Mesendoderm (in vitro differentiated cells): ENCODE measurements at regions not wholly inside any gene's neighbourhood (a gene's known extent, or its start where the extent isn't known, plus 50 kb on each side); places are given as distances from the start of the nearest gene placed in this dataset.

Source experiments
- DNase-seq: peaks from one replicate; pipeline ENCODE4 v3.0.0; 2013
- H2AK5ac ChIP-seq: 2 replicates; pipeline ENCODE4 v1.6.1; 2013; ENCODE audit warnings: low read length, inconsistent platforms
- H2BK120ac ChIP-seq: 2 replicates; pipeline ENCODE4 v1.6.1; 2013; ENCODE audit warnings: low read depth, mild to moderate bottlenecking, low read length, moderate library complexity, mixed read lengths
- H2BK15ac ChIP-seq: replicated peaks from 2 replicates; pipeline ENCODE4 v1.6.1; 2013; ENCODE audit warnings: low read depth, mild to moderate bottlenecking, moderate library complexity
- H2BK5ac ChIP-seq: 2 replicates; pipeline ENCODE4 v1.6.1; 2013; ENCODE audit warnings: low read length, inconsistent platforms
- H3K18ac ChIP-seq: 2 replicates; pipeline ENCODE4 v1.6.1; 2013; ENCODE audit warnings: mild to moderate bottlenecking, low read length, mixed read lengths
- H3K23ac ChIP-seq: one replicate; pipeline ENCODE4 v1.6.1; 2013; ENCODE audit warnings: low read length
- H3K27ac ChIP-seq: 2 replicates; pipeline ENCODE4 v1.5.1; 2013; ENCODE audit warnings: low read depth, mild to moderate bottlenecking, inconsistent platforms, low read length, moderate library complexity
- H3K27me3 ChIP-seq: 2 replicates; pipeline ENCODE4 v1.6.1; 2013; ENCODE audit warnings: low read length, control low read depth, mild to moderate bottlenecking, inconsistent platforms; ENCODE audit not compliant: insufficient read depth, poor library complexity
- H3K36me3 ChIP-seq: 2 replicates; pipeline ENCODE4 v1.6.1; 2013; ENCODE audit warnings: low read length, inconsistent platforms; ENCODE audit not compliant: control insufficient read depth, insufficient read depth
- H3K4ac ChIP-seq: one replicate; pipeline ENCODE4 v1.6.1; 2013; ENCODE audit warnings: low read depth, mild to moderate bottlenecking, low read length, moderate library complexity
- H3K4me1 ChIP-seq: 2 replicates; pipeline ENCODE4 v1.6.1; 2013; ENCODE audit warnings: low read depth, low read length, inconsistent platforms; ENCODE audit not compliant: control insufficient read depth
- H3K4me2 ChIP-seq: 2 replicates; pipeline ENCODE4 v1.6.1; 2013; ENCODE audit warnings: low read length
- H3K4me3 ChIP-seq: 2 replicates; pipeline ENCODE4 v1.5.1; 2013; ENCODE audit warnings: mild to moderate bottlenecking, low read length
- H3K56ac ChIP-seq: one replicate; pipeline ENCODE4 v1.6.1; 2013; ENCODE audit warnings: low read length
- H3K79me1 ChIP-seq: 2 replicates; pipeline ENCODE4 v1.6.1; 2013; ENCODE audit warnings: low read length, inconsistent platforms
- H3K79me2 ChIP-seq: 2 replicates; pipeline ENCODE4 v1.6.1; 2013; ENCODE audit warnings: mild to moderate bottlenecking, low read length; ENCODE audit not compliant: control insufficient read depth, insufficient read depth
- H3K9ac ChIP-seq: 2 replicates; pipeline ENCODE4 v1.6.1; 2013; ENCODE audit warnings: low read length, inconsistent platforms
- H4K5ac ChIP-seq: one replicate; pipeline ENCODE4 v1.6.1; 2013; ENCODE audit warnings: low read length
- H4K8ac ChIP-seq: one replicate; pipeline ENCODE4 v1.6.1; 2013; ENCODE audit warnings: low read depth, mild to moderate bottlenecking, control low read depth, low read length, moderate library complexity
- whole genome bisulfite sequencing: extraction: QIAGEN DNeasy Blood & Tissue Kit; methylation state at CpG from one replicate; pipeline ENCODE4 v1.1.7; 2013; ENCODE audit warnings: low lambda C conversion rate, missing lambda C conversion rate; ENCODE audit not compliant: insufficient coverage; ENCODE audit errors: extremely low coverage; 5-methylcytosine and 5-hydroxymethylcytosine counted together

GRCh38 chr18:40917056-40917455 is 1038.0 kb upstream of the PIK3C3 start:
- no peaks in the 10 kb centered on the region for H3K27me3 ChIP-seq
- H3K79me2 ChIP-seq, result no peaks in the 10 kb centered on the region
- H4K8ac ChIP-seq, result no peak overlapping the region
- H3K4me3 ChIP-seq, result no peak overlapping the region
- no peak overlapping the region for H2BK15ac ChIP-seq
- no peak overlapping the region for H3K9ac ChIP-seq
- no peak overlapping the region for H3K4ac ChIP-seq
- no peak overlapping the region for H3K23ac ChIP-seq
- H3K4me2 ChIP-seq, result no peak overlapping the region
- no peak overlapping the region for H4K5ac ChIP-seq
- H3K4me1 ChIP-seq, result no peaks in the 10 kb centered on the region
- no peak overlapping the region for H2AK5ac ChIP-seq
- H3K36me3 ChIP-seq, result no peaks in the 10 kb centered on the region
- DNase-seq, result no peak
- H3K56ac ChIP-seq, result no peak overlapping the region
- H2BK120ac ChIP-seq, result no peak overlapping the region
- H3K79me1 ChIP-seq, result no peaks in the 10 kb centered on the region
- H2BK5ac ChIP-seq, result no peak overlapping the region
- H3K18ac ChIP-seq, result no peak overlapping the region
- no peak overlapping the region for H3K27ac ChIP-seq

- no peak overlapping the region for H3K23ac ChIP-seq
- H4K5ac ChIP-seq, result no peak overlapping the region
- H3K18ac ChIP-seq, result no peak overlapping the region
- no peaks in the 10 kb centered on the region for H3K79me2 ChIP-seq
- no peak overlapping the region for H2BK5ac ChIP-seq
- no peak overlapping the region for H3K56ac ChIP-seq
- no peak overlapping the region for H2AK5ac ChIP-seq
- H3K4me2 ChIP-seq, result no peak overlapping the region
- H3K9ac ChIP-seq, result no peak overlapping the region
- no peak overlapping the region for H3K4me3 ChIP-seq
- no peaks in the 10 kb centered on the region for H3K4me1 ChIP-seq
- no peak overlapping the region for H3K4ac ChIP-seq
- DNase-seq, result no peak
- no peaks in the 10 kb centered on the region for H3K79me1 ChIP-seq
- no peak overlapping the region for H3K27ac ChIP-seq
- no peaks in the 10 kb centered on the region for H3K27me3 ChIP-seq
- H2BK120ac ChIP-seq, result no peak overlapping the region
- no peak overlapping the region for H2BK15ac ChIP-seq
- WGBS, result no CpG with 5 or more reads among the region's 4 CpGs
- H3K36me3 ChIP-seq, result no peaks in the 10 kb centered on the region
- no peak overlapping the region for H4K8ac ChIP-seq
These were observed 1039.3 kb upstream of the PIK3C3 start for GRCh38 chr18:40915724-40916123.

- Histone ChIP-seq H3K79me2 (no peaks in the 10 kb centered on the region), H3K56ac (no peak overlapping the region), H3K27ac (no peak overlapping the region)
These were observed 1043.3 kb upstream of the PIK3C3 start for GRCh38 chr18:40911582-40912254.

GRCh38 chr18:40911041-40911440 is 1044.0 kb upstream of the PIK3C3 start:
- Histone ChIP-seq H3K56ac (no peak overlapping the region), H3K9ac (no peak overlapping the region), H2BK15ac (no peak overlapping the region), H3K79me1 (no peaks in the 10 kb centered on the region), H3K4me2 (no peak overlapping the region), H3K4ac (no peak overlapping the region), H3K4me3 (no peak overlapping the region), H3K27ac (no peak overlapping the region), H3K79me2 (no peaks in the 10 kb centered on the region), H3K4me1 (no peaks in the 10 kb centered on the region), H3K23ac (no peak overlapping the region), H2AK5ac (no peak overlapping the region), H2BK5ac (no peak overlapping the region), H2BK120ac (no peak overlapping the region), H4K5ac (no peak overlapping the region), H3K18ac (no peak overlapping the region), H3K27me3 (no peaks in the 10 kb centered on the region), H3K36me3 (no peaks in the 10 kb centered on the region), H4K8ac (no peak overlapping the region)
- WGBS, result no CpG with 5 or more reads among the region's 3 CpGs
- DNase-seq, result no peak

More at GRCh38 chr18:40911582-40912254, 1043.3 kb upstream of the PIK3C3 start:
- Histone ChIP-seq H4K5ac (no peak overlapping the region), H2BK15ac (no peak overlapping the region), H3K4me3 (no peak overlapping the region), H3K27me3 (no peaks in the 10 kb centered on the region), H2AK5ac (no peak overlapping the region), H3K4me2 (no peak overlapping the region), H3K23ac (no peak overlapping the region), H3K36me3 (no peaks in the 10 kb centered on the region), H3K79me1 (no peaks in the 10 kb centered on the region), H2BK120ac (no peak overlapping the region), H3K9ac (no peak overlapping the region), H4K8ac (no peak overlapping the region), H3K4ac (no peak overlapping the region), H2BK5ac (no peak overlapping the region), H3K4me1 (no peaks in the 10 kb centered on the region), H3K18ac (no peak overlapping the region)
- no peak for DNase-seq
- WGBS, result no CpG with 5 or more reads among the region's 4 CpGs

- H3K4me2 ChIP-seq, result no peak overlapping the region
- no peak overlapping the region for H3K56ac ChIP-seq
- H3K27ac ChIP-seq, result no peak overlapping the region
- no peak overlapping the region for H4K5ac ChIP-seq
- H3K4ac ChIP-seq, result no peak overlapping the region
- H3K27me3 ChIP-seq, result no peaks in the 10 kb centered on the region
- no peak overlapping the region for H3K23ac ChIP-seq
- no peak overlapping the region for H2BK5ac ChIP-seq
- no CpG with 5 or more reads among the region's 2 CpGs for WGBS
- H2AK5ac ChIP-seq, result no peak overlapping the region
- no peak overlapping the region for H3K4me3 ChIP-seq
- H3K18ac ChIP-seq, result no peak overlapping the region
- H2BK120ac ChIP-seq, result no peak overlapping the region
- no peaks in the 10 kb centered on the region for H3K79me2 ChIP-seq
- H2BK15ac ChIP-seq, result no peak overlapping the region
- no peak for DNase-seq
- H3K9ac ChIP-seq, result no peak overlapping the region
- no peaks in the 10 kb centered on the region for H3K36me3 ChIP-seq
- H3K79me1 ChIP-seq, result no peaks in the 10 kb centered on the region
- H3K4me1 ChIP-seq, result no peaks in the 10 kb centered on the region
- no peak overlapping the region for H4K8ac ChIP-seq
These were observed 1047.2 kb upstream of the PIK3C3 start for GRCh38 chr18:40907842-40908241.

GRCh38 chr18:40904295-40904694 is 1050.7 kb upstream of the PIK3C3 start:
- no peak overlapping the region for H2AK5ac ChIP-seq
- H3K23ac ChIP-seq, result no peak overlapping the region
- H3K36me3 ChIP-seq, result no peaks in the 10 kb centered on the region
- no peak overlapping the region for H4K8ac ChIP-seq
- no peaks in the 10 kb centered on the region for H3K27me3 ChIP-seq
- H3K18ac ChIP-seq, result no peak overlapping the region
- no peak overlapping the region for H3K4me2 ChIP-seq
- no peak overlapping the region for H2BK120ac ChIP-seq
- no peak overlapping the region for H2BK5ac ChIP-seq
- WGBS, result no CpG with 5 or more reads among the region's 1 CpG
- no peak overlapping the region for H3K4ac ChIP-seq
- H2BK15ac ChIP-seq, result no peak overlapping the region
- no peak overlapping the region for H3K9ac ChIP-seq
- no peak for DNase-seq
- no peak overlapping the region for H3K4me3 ChIP-seq
- no peak overlapping the region for H3K27ac ChIP-seq
- H4K5ac ChIP-seq, result no peak overlapping the region
- no peaks in the 10 kb centered on the region for H3K79me1 ChIP-seq
- no peak overlapping the region for H3K56ac ChIP-seq
- H3K79me2 ChIP-seq, result no peaks in the 10 kb centered on the region
- H3K4me1 ChIP-seq, result peaks cover 2% of the 10 kb centered on the region
